ENCODE measurements at regions not wholly inside any gene's neighbourhood (a gene's known extent, or its start where the extent isn't known, plus 50 kb on each side); places are given as distances from the start of the nearest gene placed in this dataset.
"Not testable (repeated sequence)": the region's sequence is repeated elsewhere in the genome, so short reads cannot be mapped to it uniquely, and the experiment has no call there.

GRCh38 chr4:156298230-156298629 is 344.6 kb upstream of the CTSO start:
- peak; percentile 73 for DNase-seq

GRCh38 chr4:156295676-156296195 is 342.1 kb upstream of the CTSO start:
- no peak for DNase-seq

- peak; percentile 82 for DNase-seq
Measured at GRCh38 chr4:156294577-156294976, 340.9 kb upstream of the CTSO start.

GRCh38 chr4:156293657-156294297 is 340.1 kb upstream of the CTSO start:
- DNase-seq, result peak; percentile 74

- DNase-seq, result no peak
Measured at GRCh38 chr4:156291317-156291716, 337.7 kb upstream of the CTSO start.

GRCh38 chr4:156290811-156291210 is 337.1 kb upstream of the CTSO start:
- no peak for DNase-seq

GRCh38 chr4:156290026-156290425 is 336.4 kb upstream of the CTSO start:
- not testable (repeated sequence) for DNase-seq

GRCh38 chr4:156280686-156281085 is 327.0 kb upstream of the CTSO start:
- no peak for DNase-seq

- DNase-seq, result no peak
Measured at GRCh38 chr4:156265407-156265806, 311.7 kb upstream of the CTSO start.

GRCh38 chr4:156261230-156261629 is 307.6 kb upstream of the CTSO start:
- DNase-seq, result peak; percentile 6

- DNase-seq, result peak; percentile 71
Measured at GRCh38 chr4:156255230-156256007, 301.8 kb upstream of the CTSO start.

- no peak for DNase-seq
Measured at GRCh38 chr4:156252358-156252921, 298.8 kb upstream of the CTSO start.

GRCh38 chr4:156251373-156252065 is 297.9 kb upstream of the CTSO start:
- DNase-seq, result no peak

GRCh38 chr4:156248917-156249316 is 295.3 kb upstream of the CTSO start:
- no peak for DNase-seq

GRCh38 chr4:156247470-156247869 is 293.8 kb upstream of the CTSO start:
- DNase-seq, result no peak

GRCh38 chr4:156243015-156243414 is 289.3 kb upstream of the CTSO start:
- no peak for DNase-seq

GRCh38 chr4:156242390-156242789 is 288.7 kb upstream of the CTSO start:
- no peak for DNase-seq

GRCh38 chr4:156241896-156242295 is 288.2 kb upstream of the CTSO start:
- DNase-seq, result no peak

- DNase-seq, result no peak
Measured at GRCh38 chr4:156238171-156238570, 284.5 kb upstream of the CTSO start.

GRCh38 chr4:156237231-156237630 is 283.6 kb upstream of the CTSO start:
- DNase-seq, result no peak

- no peak for DNase-seq
Measured at GRCh38 chr4:156230176-156230575, 276.5 kb upstream of the CTSO start.

- DNase-seq, result no peak
Measured at GRCh38 chr4:156228676-156229075, 275.0 kb upstream of the CTSO start.

GRCh38 chr4:156227321-156227720 is 273.7 kb upstream of the CTSO start:
- no peak for DNase-seq

All from DMS53 (cell line).